ENCODE measurements at regions not wholly inside any gene's neighbourhood (a gene's known extent, or its start where the extent isn't known, plus 50 kb on each side); places are given as distances from the start of the nearest gene placed in this dataset.

- TF ChIP-seq REST (IDR thresholded peaks at IDR 0.05; ENCODE audit: low read depth, low read length) (no peak), NFYA (IDR thresholded peaks at IDR 0.05; ENCODE audit: borderline replicate concordance, low read depth, low read length) (no peak), PAX8 (IDR thresholded peaks at IDR 0.05) (no peak), ZBTB11 (CRISPR knock-in tag; IDR thresholded peaks at IDR 0.05) (no peak), HCFC1 (IDR thresholded peaks at IDR 0.05; ENCODE audit: low read length) (no peak), NR2C1 (IDR thresholded peaks at IDR 0.05) (no peak)
Measured at GRCh38 chr13:72145383-72145782, 278.4 kb upstream of the DACH1 start (continued).

DNA sequence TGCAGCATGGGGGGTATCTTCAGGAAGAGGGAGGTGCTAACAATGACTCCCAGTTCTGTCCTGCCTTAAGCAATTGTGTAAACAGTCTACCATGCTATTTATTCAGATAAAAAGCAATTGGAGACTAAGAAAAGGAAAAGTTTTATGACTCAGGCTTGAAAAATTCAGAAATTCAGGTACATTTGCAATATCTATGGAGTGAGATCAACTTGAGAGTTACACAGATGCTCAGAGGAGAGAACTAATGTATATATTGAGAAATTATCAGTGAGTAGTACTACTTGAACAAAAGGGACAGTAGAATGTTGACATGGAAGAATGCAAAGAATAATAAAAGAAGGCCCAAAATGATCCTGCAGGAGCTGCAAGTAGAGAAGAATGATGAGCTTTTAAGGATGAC, 277.6 kb upstream of the DACH1 start:
- SMC1A ChIA-PET (ENCODE audit: uncharacterized antibody, unreplicated experiment) = no interaction called here
- H3K4me3 ChIP-seq = no peak overlapping the region
- H3K4me1 ChIP-seq (ENCODE audit: control insufficient read depth, insufficient read depth, low read length) = no peaks in the 10 kb centered on the region
- H3K4me2 ChIP-seq (ENCODE audit: control insufficient read depth, insufficient read depth) = no peak overlapping the region
- ATAC-seq = no peak
- RAD21 ChIA-PET (ENCODE audit: unreplicated experiment) = no interaction called here
- no peak overlapping the region for H3K9ac ChIP-seq (ENCODE audit: control insufficient read depth, insufficient read depth, low read length)
- TF ChIP-seq, protein P1, sequence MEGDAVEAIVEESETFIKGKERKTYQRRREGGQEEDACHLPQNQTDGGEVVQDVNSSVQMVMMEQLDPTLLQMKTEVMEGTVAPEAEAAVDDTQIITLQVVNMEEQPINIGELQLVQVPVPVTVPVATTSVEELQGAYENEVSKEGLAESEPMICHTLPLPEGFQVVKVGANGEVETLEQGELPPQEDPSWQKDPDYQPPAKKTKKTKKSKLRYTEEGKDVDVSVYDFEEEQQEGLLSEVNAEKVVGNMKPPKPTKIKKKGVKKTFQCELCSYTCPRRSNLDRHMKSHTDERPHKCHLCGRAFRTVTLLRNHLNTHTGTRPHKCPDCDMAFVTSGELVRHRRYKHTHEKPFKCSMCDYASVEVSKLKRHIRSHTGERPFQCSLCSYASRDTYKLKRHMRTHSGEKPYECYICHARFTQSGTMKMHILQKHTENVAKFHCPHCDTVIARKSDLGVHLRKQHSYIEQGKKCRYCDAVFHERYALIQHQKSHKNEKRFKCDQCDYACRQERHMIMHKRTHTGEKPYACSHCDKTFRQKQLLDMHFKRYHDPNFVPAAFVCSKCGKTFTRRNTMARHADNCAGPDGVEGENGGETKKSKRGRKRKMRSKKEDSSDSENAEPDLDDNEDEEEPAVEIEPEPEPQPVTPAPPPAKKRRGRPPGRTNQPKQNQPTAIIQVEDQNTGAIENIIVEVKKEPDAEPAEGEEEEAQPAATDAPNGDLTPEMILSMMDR (IDR thresholded peaks at IDR 0.05 in 2 of 3, conservative IDR thresholded peaks at IDR 0.05 in 1 of 3; ENCODE audit: control insufficient read depth in 2 of 3, extremely low read depth in 1 of 3, insufficient read depth in 1 of 3, low read depth in 3 of 3, low read length in 3 of 3) = no peak
- TF ChIP-seq KDM1A (IDR thresholded peaks at IDR 0.05; ENCODE audit: borderline replicate concordance) = no peak
- no peak for TF ChIP-seq BACH1 (IDR thresholded peaks at IDR 0.05; ENCODE audit: borderline replicate concordance)
- no peak for TF ChIP-seq CHD1 (IDR thresholded peaks at IDR 0.05; ENCODE audit: low read depth, low read length)
- TF ChIP-seq HDGF (IDR thresholded peaks at IDR 0.05) = no peak
- no peak for TF ChIP-seq CREM (IDR thresholded peaks at IDR 0.05; ENCODE audit: low read depth)
- no peaks in the 10 kb centered on the region for H3K36me3 ChIP-seq (ENCODE audit: control insufficient read depth in 2 of 2, insufficient read depth in 2 of 2, low read length in 1 of 2)
- no peaks in the 10 kb centered on the region for H3K27me3 ChIP-seq (replicated peaks in 1 of 2; ENCODE audit: control insufficient read depth in 2 of 2, insufficient read depth in 2 of 2, low read length in 1 of 2)
- H3K9me3 ChIP-seq (replicated peaks; ENCODE audit: control insufficient read depth, insufficient read depth, low read length) = no peaks in the 10 kb centered on the region
- DNase-seq (ENCODE audit: low read depth, low spot score) = no peak
- H2AFZ ChIP-seq (ENCODE audit: control insufficient read depth, low read depth, low read length) = no peak overlapping the region
- no TSS peak for BruUV-seq (replicated peaks)
- H3K27ac ChIP-seq (ENCODE audit: control insufficient read depth, insufficient read depth) = no peak overlapping the region
- no peaks in the 10 kb centered on the region for H3K79me2 ChIP-seq (ENCODE audit: control insufficient read depth, insufficient read depth, low read length)
- FAIRE-seq = no peak
- H4K20me1 ChIP-seq (ENCODE audit: control insufficient read depth, insufficient read depth) = no peaks in the 10 kb centered on the region
- POLR2A ChIA-PET = no interaction called here
- intact Hi-C loops (cut with micrococcal nuclease; ENCODE audit: unreplicated experiment) = no loop called here
- CTCF ChIA-PET = interaction anchor here (1.1 kb wide), 1 partner anchor 117 kb away, joined by 3 read pairs; no protein-coding TSS in a partner anchor
- in situ Hi-C loops (cut with MboI) = no loop called here
